NCI-H345 (cell line): ENCODE measurements at regions not wholly inside any gene's neighbourhood (a gene's known extent, or its start where the extent isn't known, plus 50 kb on each side); places are given as distances from the start of the nearest gene placed in this dataset.
"Not testable (repeated sequence)": the region's sequence is repeated elsewhere in the genome, so short reads cannot be mapped to it uniquely, and the experiment has no call there.

Experiments used
- DNase-seq: peaks from one replicate; lab custom pipeline; 2025; lab: John Stamatoyannopoulos, UW

DNA sequence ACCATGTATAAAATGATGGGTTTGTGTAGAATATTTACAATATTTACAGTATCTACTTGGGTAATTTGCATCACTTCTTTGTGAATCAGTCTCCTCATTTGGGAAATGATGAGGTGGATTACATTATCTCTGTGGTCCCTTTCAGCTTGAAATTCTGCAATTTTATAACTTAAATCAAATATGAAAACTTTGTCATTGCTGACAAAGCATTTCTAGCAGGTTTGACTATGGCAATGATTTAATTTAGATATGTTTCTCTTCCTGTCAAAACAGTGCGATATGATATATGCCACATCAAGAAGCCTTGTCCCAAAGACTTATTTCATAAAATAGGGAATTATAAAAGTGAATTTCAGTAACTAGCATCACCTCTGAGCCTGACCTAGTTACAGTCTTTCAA is 315.8 kb upstream of the MEIS2 start:
- DNase-seq, result no peak

DNA sequence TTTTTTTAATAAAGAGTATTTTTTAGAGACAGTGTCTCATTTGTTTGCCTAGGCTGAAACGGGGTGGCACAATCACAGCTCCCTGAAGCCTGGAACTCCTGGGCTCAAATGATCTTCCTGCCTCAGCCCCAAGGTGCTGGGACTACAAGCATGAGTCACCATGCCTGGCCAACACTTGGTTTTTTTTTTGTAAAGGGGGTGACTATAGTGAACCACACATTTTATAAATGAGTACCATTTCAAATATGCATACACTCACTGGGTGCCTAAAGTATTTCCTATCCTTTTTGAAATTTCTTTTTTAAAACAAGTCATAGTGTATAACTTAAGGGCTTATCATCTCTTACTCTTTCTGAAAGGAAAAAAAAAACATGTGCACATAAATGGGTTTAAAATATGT is 325.2 kb upstream of the MEIS2 start:
- DNase-seq, result no peak

- DNase-seq, result not testable (repeated sequence)
These were observed 327.0 kb upstream of the MEIS2 start for GRCh38 chr15:37427393-37427792.

- DNase-seq, result no peak
These were observed 346.6 kb upstream of the MEIS2 start for GRCh38 chr15:37446921-37447320.

DNA sequence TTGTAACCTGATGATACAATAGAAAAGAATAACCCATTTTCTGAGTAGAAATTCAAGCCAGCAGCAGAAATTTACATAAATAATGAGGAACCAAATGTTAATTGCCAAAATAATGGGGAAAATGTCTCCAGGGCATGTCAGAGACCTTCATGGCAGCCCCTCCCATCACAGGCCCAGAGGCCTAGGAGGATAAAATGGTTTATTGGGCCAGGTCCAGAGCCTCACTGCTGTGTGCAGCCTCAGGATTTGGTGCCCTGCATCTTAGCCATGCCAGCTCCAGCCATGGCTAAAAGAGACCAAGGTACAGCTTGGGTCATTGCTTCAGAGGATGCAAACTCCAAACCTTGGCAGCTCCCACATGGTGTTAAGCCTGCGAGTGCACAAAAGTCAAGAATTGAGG is 352.1 kb upstream of the MEIS2 start:
- no peak for DNase-seq

DNA sequence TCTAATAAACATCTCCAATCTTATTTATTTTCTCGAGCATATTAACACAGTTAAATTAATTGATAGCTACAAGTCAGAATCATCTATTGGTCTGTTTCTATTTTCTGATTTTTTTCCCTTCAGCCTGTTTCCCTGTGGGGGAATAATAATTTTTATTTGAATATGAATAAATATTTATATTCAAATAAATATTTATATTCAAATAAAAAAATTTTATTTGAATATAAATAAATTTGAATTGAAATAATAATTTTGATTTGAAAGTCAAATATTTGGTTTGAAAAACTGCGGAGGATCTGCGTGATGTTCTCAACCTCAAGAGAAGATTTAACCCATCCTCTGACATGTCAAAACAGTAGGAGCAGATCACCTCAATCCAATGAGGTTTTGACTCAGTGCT is 380.1 kb upstream of the MEIS2 start:
- DNase-seq, result no peak

DNA sequence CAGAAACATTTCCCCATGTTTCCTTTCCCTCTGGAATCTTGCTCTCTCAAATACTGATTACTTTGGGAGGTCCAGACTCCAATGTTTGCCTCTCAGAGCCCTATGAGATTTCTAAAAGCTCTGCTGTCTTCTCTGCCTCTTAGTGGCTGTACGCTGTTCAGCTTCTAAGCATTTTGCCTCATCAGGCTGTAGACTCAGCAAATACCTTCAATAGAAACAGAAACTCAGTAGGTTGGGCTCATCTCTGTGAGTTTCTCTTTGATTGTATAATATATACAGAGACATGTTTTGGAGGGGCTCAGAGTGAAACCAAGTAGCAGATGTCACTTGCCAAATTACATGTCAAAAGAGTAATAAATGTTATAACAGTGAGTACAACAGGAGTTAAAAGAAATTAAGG is 380.8 kb upstream of the MEIS2 start:
- DNase-seq, result no peak

- DNase-seq, result no peak
These were observed 383.4 kb upstream of the MEIS2 start for GRCh38 chr15:37483779-37484178.

GRCh38 chr15:37485056-37485455 is 384.7 kb upstream of the MEIS2 start:
- no peak for DNase-seq

- DNase-seq, result no peak
These were observed 390.4 kb upstream of the MEIS2 start for GRCh38 chr15:37490707-37491106.

DNA sequence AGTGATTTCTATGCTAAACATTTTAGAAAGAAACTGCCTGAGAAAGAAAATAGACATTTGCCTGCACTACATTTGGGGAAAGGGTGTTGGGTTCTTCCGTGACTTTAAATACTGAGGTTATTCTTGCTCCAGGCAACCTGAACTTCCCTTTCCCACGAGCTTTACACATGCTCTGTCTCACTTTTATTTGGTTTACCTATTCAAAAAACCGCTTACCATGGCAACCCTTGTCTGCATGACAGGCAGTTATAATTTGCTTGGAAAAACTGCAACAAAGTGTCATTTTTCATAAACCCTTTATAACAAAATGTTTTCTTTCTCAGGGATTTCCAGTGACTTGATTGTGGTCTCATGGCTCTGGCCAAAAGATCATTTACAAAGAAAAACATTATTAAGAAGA is 416.3 kb upstream of the MEIS2 start:
- DNase-seq, result no peak

DNA sequence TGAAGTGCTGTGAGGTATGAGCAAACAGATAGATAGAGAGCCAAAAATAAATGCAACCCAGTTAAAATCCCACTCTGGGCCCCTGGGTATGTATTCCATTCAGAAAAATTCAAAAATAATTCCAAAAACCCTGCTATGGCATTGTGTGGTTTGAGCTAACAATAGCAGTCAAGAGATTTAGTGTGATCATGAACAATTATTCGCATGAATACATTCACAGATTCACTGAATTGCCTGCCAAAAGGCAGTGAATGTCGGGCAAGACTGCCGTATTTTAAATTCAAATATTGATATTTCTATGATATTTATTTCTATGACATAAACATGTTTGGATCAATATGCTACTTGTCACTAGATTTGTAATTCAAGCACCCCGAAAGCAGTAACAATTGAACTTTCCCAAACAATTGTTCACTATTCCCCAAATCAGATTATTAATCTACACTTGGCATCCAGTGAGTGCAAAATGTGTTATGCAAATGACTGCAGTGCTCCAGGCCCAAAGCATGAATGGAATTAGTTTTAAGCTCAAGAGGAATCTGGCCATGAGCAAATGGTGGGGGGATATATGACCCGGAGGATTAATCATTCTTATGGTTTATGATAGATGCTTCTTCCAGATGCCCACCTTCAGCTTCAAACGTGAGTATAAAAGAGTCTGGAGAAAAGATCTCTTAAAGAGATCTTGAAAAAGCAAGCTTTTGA is 417.0 kb upstream of the MEIS2 start:
- no peak for DNase-seq

- no peak for DNase-seq
These were observed 416.0 kb upstream of the TMCO5A start for GRCh38 chr15:37518436-37518835.

DNA sequence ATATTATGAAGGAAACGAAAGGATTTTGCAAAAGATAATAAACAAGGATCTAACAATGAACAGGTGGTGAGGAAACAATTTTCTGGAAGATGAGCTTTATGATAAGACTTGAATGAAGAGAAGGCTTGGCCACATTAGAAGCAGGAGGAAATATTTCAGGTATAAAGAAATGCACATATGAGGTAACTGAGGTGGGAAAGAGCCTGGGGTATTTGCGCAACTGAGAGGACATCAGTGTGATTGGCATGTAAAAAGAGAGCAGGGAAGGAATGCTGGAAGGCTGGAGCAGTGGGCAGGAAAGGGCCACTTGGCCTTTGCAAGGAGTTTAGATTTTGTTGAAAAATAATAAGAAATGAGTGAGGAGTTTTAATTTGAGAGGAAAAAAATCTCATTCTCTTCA is 414.4 kb upstream of the TMCO5A start:
- DNase-seq, result no peak

DNA sequence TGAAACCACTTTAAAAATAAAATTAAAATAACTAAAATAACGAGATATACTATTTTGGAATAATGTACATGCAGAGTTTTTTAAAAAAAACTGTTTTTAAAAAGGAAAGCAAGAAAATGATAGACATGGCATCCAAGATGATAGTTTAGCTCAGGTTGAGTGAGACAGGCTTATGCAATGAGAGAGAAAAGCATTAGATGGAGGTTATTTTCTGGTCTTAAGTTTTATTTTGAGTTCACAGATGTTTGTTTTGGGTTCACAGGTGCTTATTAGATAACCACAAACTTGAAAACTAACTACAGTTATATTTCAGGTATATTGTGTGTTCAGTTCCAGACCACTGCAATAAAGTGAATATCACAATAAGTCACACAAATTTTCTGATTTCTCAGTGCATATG is 413.6 kb upstream of the TMCO5A start:
- no peak for DNase-seq

GRCh38 chr15:37524601-37525000 is 409.8 kb upstream of the TMCO5A start:
- no peak for DNase-seq

DNA sequence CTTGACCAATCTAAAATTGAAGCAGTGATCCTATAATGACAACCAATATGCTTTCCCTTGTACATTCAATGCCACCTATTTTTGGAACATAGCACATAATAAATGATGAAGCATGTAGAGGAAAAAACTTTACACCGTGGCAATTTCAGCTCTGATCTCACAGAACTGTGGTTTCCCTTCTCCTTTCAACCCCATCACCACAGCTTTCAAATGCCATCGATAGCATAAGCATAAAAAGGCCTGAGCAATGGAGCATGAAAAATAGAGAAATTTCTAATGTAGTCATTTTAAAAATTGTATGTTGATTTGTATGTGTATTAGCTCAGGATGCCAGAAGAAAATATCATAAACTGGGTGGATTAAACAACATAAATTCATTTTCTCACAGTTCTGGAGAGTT is 406.0 kb upstream of the TMCO5A start:
- no peak for DNase-seq

GRCh38 chr15:37536967-37537605 is 397.4 kb upstream of the TMCO5A start:
- no peak for DNase-seq

DNA sequence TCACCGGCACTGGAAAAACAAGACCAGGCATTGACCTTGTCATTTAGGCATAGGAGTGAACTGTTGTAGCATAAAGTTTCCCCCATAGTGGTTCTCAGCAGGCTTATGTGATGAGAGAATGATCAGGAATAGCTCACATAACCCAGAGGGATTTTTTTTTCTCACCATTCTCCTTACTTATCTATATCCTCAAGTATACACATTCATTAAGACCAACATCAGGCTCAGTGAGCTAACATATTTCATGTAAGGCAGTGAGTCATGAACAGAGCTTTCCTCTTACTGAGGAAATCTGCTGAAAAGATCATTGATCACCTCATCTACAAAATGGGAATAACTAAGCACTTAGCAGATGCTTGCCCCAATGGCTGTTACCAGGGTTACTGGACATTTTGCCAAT is 396.6 kb upstream of the TMCO5A start:
- DNase-seq, result no peak

DNA sequence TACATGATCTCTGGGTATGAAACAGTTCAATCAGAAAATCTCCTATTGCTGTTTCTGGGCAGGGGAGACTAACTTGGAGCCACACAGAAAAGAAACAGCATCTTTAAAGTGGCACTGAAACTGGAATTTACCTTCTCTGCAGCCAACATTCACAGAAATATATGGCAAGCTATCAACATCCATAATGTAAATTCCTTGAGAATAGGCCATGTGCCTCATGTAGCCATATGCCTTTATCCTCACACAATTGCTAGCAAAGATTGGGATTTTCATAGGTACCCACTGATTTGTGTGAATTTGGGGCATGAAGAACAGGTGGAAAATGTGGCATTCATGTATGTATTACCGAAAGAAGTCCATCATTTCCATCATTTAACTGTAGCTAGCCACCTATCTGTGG is 386.3 kb upstream of the TMCO5A start:
- no peak for DNase-seq

GRCh38 chr15:37550360-37551024 is 383.9 kb upstream of the TMCO5A start:
- DNase-seq, result no peak

GRCh38 chr15:37572401-37572800 is 362.0 kb upstream of the TMCO5A start:
- no peak for DNase-seq

- DNase-seq, result no peak
These were observed 359.5 kb upstream of the TMCO5A start for GRCh38 chr15:37574985-37575384.

- no peak for DNase-seq
These were observed 357.5 kb upstream of the TMCO5A start for GRCh38 chr15:37576952-37577351.
